ENCODE measurements at regions not wholly inside any gene's neighbourhood (a gene's known extent, or its start where the extent isn't known, plus 50 kb on each side); places are given as distances from the start of the nearest gene placed in this dataset.

- Mint-ChIP-seq H3K36me3 (no peaks in the 10 kb centered on the region), H3K9me3 (no peaks in the 10 kb centered on the region), H3K27me3 (peaks cover 30% of the 10 kb centered on the region), H3K27ac (no peak overlapping the region), H3K4me1 (no peaks in the 10 kb centered on the region), H3K4me3 (no peak overlapping the region)
- no peak for DNase-seq
- CTCF ChIA-PET, result interaction anchor here (1.1 kb wide), 1 partner anchor 271 kb away, joined by 3 read pairs; no protein-coding TSS in a partner anchor
Measured at GRCh38 chr5:159866093-159866492, 50.2 kb upstream of the ADRA1B start.
